Common myeloid progenitor, CD34-positive (primary cell): ENCODE measurements at regions not wholly inside any gene's neighbourhood (a gene's known extent, or its start where the extent isn't known, plus 50 kb on each side); places are given as distances from the start of the nearest gene placed in this dataset.

ENCODE experiments used
- CTCF ChIA-PET: fragments of 350-600 bp; sonication (Branson Sonifier 250); formaldehyde crosslinking; loops from one replicate; lab custom pipeline; 2021; ENCODE audit warnings: antibody characterized with exemption; lab: Charles Lee
- POLR2A ChIA-PET: fragments of 350-600 bp; sonication (Branson Sonifier 250); formaldehyde crosslinking; loops from one replicate; lab custom pipeline; 2021; ENCODE audit warnings: antibody characterized with exemption; lab: Charles Lee
- DNase-seq, 3 donors: peaks; one replicate each; pipeline versions ENCODE4 v3.0.0 to v3.0.0-alpha.2; 2013
- H3K27ac ChIP-seq, 2 experiments: 1 replicate in 1 of 2; 2 replicates in 1 of 2; pipeline ENCODE4 v1.7.0; 2013; ENCODE audit warnings: inconsistent platforms in 2 of 2, low read length in 2 of 2, mild to moderate bottlenecking in 2 of 2, low read depth in 1 of 2, moderate library complexity in 1 of 2; ENCODE audit not compliant: severe bottlenecking in 2 of 2, insufficient read depth in 1 of 2, poor library complexity in 1 of 2
- H3K27me3 ChIP-seq, 5 experiments: replicated peaks in 2 of 5; 1 replicate in 3 of 5; 2 replicates in 2 of 5; pipeline versions ENCODE4 v1.6.1 to v1.7.0; 2013; ENCODE audit warnings: low read length in 4 of 5, mild to moderate bottlenecking in 2 of 5, moderate library complexity in 2 of 5, inconsistent platforms in 1 of 5; ENCODE audit not compliant: insufficient read depth in 5 of 5, control insufficient read depth in 4 of 5
- H3K36me3 ChIP-seq, 4 experiments: 1 replicate in 2 of 4; 2 replicates in 2 of 4; pipeline versions ENCODE4 v1.6.1 to v1.7.0; 2013; ENCODE audit warnings: low read length in 3 of 4, control low read depth in 1 of 4, mild to moderate bottlenecking in 1 of 4; ENCODE audit not compliant: control insufficient read depth in 4 of 4, insufficient read depth in 4 of 4
- H3K4me1 ChIP-seq, 4 experiments: 1 replicate in 3 of 4; 2 replicates in 1 of 4; pipeline versions ENCODE4 v1.6.1 to v1.7.1; 2013; ENCODE audit warnings: low read length in 3 of 4, mild to moderate bottlenecking in 3 of 4, control low read depth in 1 of 4, inconsistent platforms in 1 of 4, moderate library complexity in 1 of 4; ENCODE audit not compliant: control insufficient read depth in 4 of 4, insufficient read depth in 4 of 4; ENCODE audit errors: control extremely low read depth in 1 of 4
- H3K4me3 ChIP-seq, 7 experiments: 1 replicate in 4 of 7; 2 replicates in 3 of 7; pipeline versions ENCODE4 v1.5.1 to v1.7.0; 2013; ENCODE audit warnings: mild to moderate bottlenecking in 7 of 7, low read length in 6 of 7, moderate library complexity in 6 of 7, inconsistent platforms in 2 of 7, low read depth in 2 of 7, control low read depth in 1 of 7; ENCODE audit not compliant: insufficient read depth in 4 of 7, control insufficient read depth in 1 of 7; ENCODE audit errors: extremely low read depth in 1 of 7
- H3K9me3 ChIP-seq, 5 experiments: 1 replicate in 4 of 5; 2 replicates in 1 of 5; pipeline versions ENCODE4 v1.6.1 to v1.7.1; 2013; ENCODE audit warnings: low read length in 4 of 5, mild to moderate bottlenecking in 2 of 5, inconsistent platforms in 1 of 5, low read depth in 1 of 5, moderate library complexity in 1 of 5; ENCODE audit not compliant: control insufficient read depth in 4 of 5, insufficient read depth in 2 of 5; ENCODE audit errors: control extremely low read depth in 1 of 5
- WGBS: methylation state at CpG from one replicate; pipeline ENCODE4 v1.1.5; 2013; ENCODE audit not compliant: insufficient coverage; 5-methylcytosine and 5-hydroxymethylcytosine counted together

GRCh38 chr13:105139380-105140285, 1395.8 kb downstream of the EFNB2 start:
- CTCF ChIA-PET, result interaction anchor here (1.0 to 1.8 kb wide), 2 partner anchors 12 to 1396 kb away, joined by 4 read pairs; no protein-coding TSS in a partner anchor
- 2% methylated on average over 17 of the region's 20 CpGs for WGBS
- DNase-seq, result peak; percentile 88 to 98 (median 96)
- Histone ChIP-seq H3K27me3 (no peaks in the 10 kb centered on the region), H3K27ac (peak overlapping the region; percentile 46 to 81), H3K4me3 (peak overlapping the region; percentile 23 to 96 (median 79)), H3K4me1 (peaks cover 13 to 31% (median 22%) of the 10 kb centered on the region in 4 experiments), H3K9me3 (no peaks in the 10 kb centered on the region), H3K36me3 (no peaks in the 10 kb centered on the region)
- POLR2A ChIA-PET, result no interaction called here

GRCh38 chr13:105139048-105139379, 1396.4 kb downstream of the EFNB2 start:
- WGBS, result 24% methylated on average over 3 of the region's 3 CpGs
- no peaks in the 10 kb centered on the region for H3K36me3 ChIP-seq
- peak in 1 of 3 donors; percentile 42 for DNase-seq
- no peaks in the 10 kb centered on the region for H3K27me3 ChIP-seq
- H3K9me3 ChIP-seq, result no peaks in the 10 kb centered on the region
- peak overlapping the region in 6 of 7 experiments; percentile 73 to 96 (median 80) for H3K4me3 ChIP-seq
- ChIA-PET POLR2A (no interaction called here), CTCF (interaction anchor here (1.0 to 1.8 kb wide), 2 partner anchors 11 to 1397 kb away, joined by 4 read pairs; no protein-coding TSS in a partner anchor)
- H3K27ac ChIP-seq, result peak overlapping the region; percentile 46 to 81
- peaks cover 13 to 31% (median 22%) of the 10 kb centered on the region in 4 experiments for H3K4me1 ChIP-seq

GRCh38 chr13:105135852-105136615, 1399.4 kb downstream of the EFNB2 start:
- CTCF ChIA-PET, result no interaction called here
- Histone ChIP-seq H3K4me3 (no peak overlapping the region), H3K4me1 (peaks cover 13 to 31% (median 21%) of the 10 kb centered on the region in 4 experiments), H3K9me3 (no peaks in the 10 kb centered on the region), H3K27me3 (no peaks in the 10 kb centered on the region), H3K36me3 (no peaks in the 10 kb centered on the region), H3K27ac (no peak overlapping the region)
- POLR2A ChIA-PET, result no interaction called here
- peak in 2 of 3 donors; percentile 20 to 47 for DNase-seq
- 69% methylated on average over 2 of the region's 3 CpGs for WGBS

GRCh38 chr13:105127732-105128131, 1407.7 kb downstream of the EFNB2 start:
- 100% methylated on average over 1 of the region's 2 CpGs for whole genome bisulfite sequencing

GRCh38 chr13:105121221-105121620, 1414.2 kb downstream of the EFNB2 start:
- H3K9me3 ChIP-seq, result no peaks in the 10 kb centered on the region

More at GRCh38 chr13:105127732-105128131, 1407.7 kb downstream of the EFNB2 start:
- Histone ChIP-seq H3K27ac (no peak overlapping the region), H3K27me3 (no peaks in the 10 kb centered on the region), H3K36me3 (no peaks in the 10 kb centered on the region), H3K4me3 (no peak overlapping the region), H3K4me1 (no peaks in the 10 kb centered on the region), H3K9me3 (no peaks in the 10 kb centered on the region)
- ChIA-PET POLR2A (no interaction called here), CTCF (interaction anchor here (1.7 kb wide), 1 partner anchor 11 kb away, joined by 4 read pairs; no protein-coding TSS in a partner anchor)
- DNase-seq, result no peak

GRCh38 chr13:105118426-105118985, 1417.0 kb downstream of the EFNB2 start:
- Histone ChIP-seq H3K4me3 (no peak overlapping the region), H3K4me1 (no peaks in the 10 kb centered on the region), H3K36me3 (no peaks in the 10 kb centered on the region), H3K27ac (no peak overlapping the region), H3K27me3 (no peaks in the 10 kb centered on the region), H3K9me3 (peaks cover 0 to 4% (median 0%) of the 10 kb centered on the region in 5 experiments)
- CTCF ChIA-PET, result no interaction called here
- POLR2A ChIA-PET, result no interaction called here
- DNase-seq, result no peak

More at GRCh38 chr13:105121221-105121620, 1414.2 kb downstream of the EFNB2 start:
- Histone ChIP-seq H3K27me3 (no peaks in the 10 kb centered on the region), H3K4me3 (no peak overlapping the region), H3K27ac (no peak overlapping the region), H3K4me1 (no peaks in the 10 kb centered on the region), H3K36me3 (no peaks in the 10 kb centered on the region)
- no peak for DNase-seq
- WGBS, result 100% methylated on average over 1 of the region's 4 CpGs
- CTCF ChIA-PET, result no interaction called here
- POLR2A ChIA-PET, result no interaction called here
